ENCODE measurements at regions not wholly inside any gene's neighbourhood (a gene's known extent, or its start where the extent isn't known, plus 50 kb on each side); places are given as distances from the start of the nearest gene placed in this dataset.

- FAIRE-seq (no peak), DNase-seq (peak in 2 of 5 donors; percentile 13 to 56)
- Histone ChIP-seq H3K27ac (ENCODE audit: low read depth in 2 of 2, low read length in 2 of 2) (no peak overlapping the region), H3K27me3 (ENCODE audit: control insufficient read depth, insufficient read depth, low read length) (no peaks in the 10 kb centered on the region), H3K9ac (ENCODE audit: low read length in 3 of 3) (no peak overlapping the region), H3K4me3 (ENCODE audit: low read length in 3 of 3) (no peak overlapping the region), H3K4me1 (ENCODE audit: control insufficient read depth in 2 of 3, insufficient read depth in 2 of 3, low read depth in 1 of 3, low read length in 3 of 3) (no peaks in the 10 kb centered on the region), H3K36me3 (ENCODE audit: control insufficient read depth in 2 of 3, insufficient read depth in 3 of 3, low read length in 3 of 3) (no peaks in the 10 kb centered on the region), H3K9me3 (ENCODE audit: control insufficient read depth in 2 of 3, insufficient read depth in 1 of 3, low read length in 3 of 3) (no peaks in the 10 kb centered on the region)
- intact Hi-C loops (cut with DNase I): no loop called here
- TF ChIP-seq CTCF (IDR thresholded peaks at IDR 0.05; ENCODE audit: borderline replicate concordance, extremely low read depth, insufficient read depth): no peak
Measured at GRCh38 chr7:22945584-22945983, 68.3 kb downstream of the HYCC1 start.

- H3K27me3 ChIP-seq (ENCODE audit: control insufficient read depth, insufficient read depth, low read length): no peaks in the 10 kb centered on the region
- no peak for FAIRE-seq
- H3K9me3 ChIP-seq (ENCODE audit: control insufficient read depth in 2 of 3, insufficient read depth in 1 of 3, low read length in 3 of 3): no peaks in the 10 kb centered on the region
- no peak overlapping the region for H3K27ac ChIP-seq (ENCODE audit: low read depth in 2 of 2, low read length in 2 of 2)
- H3K4me3 ChIP-seq (ENCODE audit: low read length in 3 of 3): no peak overlapping the region
- no peaks in the 10 kb centered on the region for H3K36me3 ChIP-seq (ENCODE audit: control insufficient read depth in 2 of 3, insufficient read depth in 3 of 3, low read length in 3 of 3)
- intact Hi-C loops (cut with DNase I): no loop called here
- no peak for TF ChIP-seq CTCF (IDR thresholded peaks at IDR 0.05; ENCODE audit: borderline replicate concordance, extremely low read depth, insufficient read depth)
- DNase-seq: no peak
- H3K9ac ChIP-seq (ENCODE audit: low read length in 3 of 3): no peak overlapping the region
- no peaks in the 10 kb centered on the region for H3K4me1 ChIP-seq (ENCODE audit: control insufficient read depth in 2 of 3, insufficient read depth in 2 of 3, low read depth in 1 of 3, low read length in 3 of 3)
Measured at GRCh38 chr7:22944510-22944909, 69.4 kb downstream of the HYCC1 start.

- TF ChIP-seq CTCF (IDR thresholded peaks at IDR 0.05; ENCODE audit: borderline replicate concordance, extremely low read depth, insufficient read depth): no peak
- Histone ChIP-seq H3K4me1 (ENCODE audit: control insufficient read depth in 2 of 3, insufficient read depth in 2 of 3, low read depth in 1 of 3, low read length in 3 of 3) (no peaks in the 10 kb centered on the region), H3K27me3 (ENCODE audit: control insufficient read depth, insufficient read depth, low read length) (no peaks in the 10 kb centered on the region), H3K9ac (ENCODE audit: low read length in 3 of 3) (no peak overlapping the region), H3K27ac (ENCODE audit: low read depth in 2 of 2, low read length in 2 of 2) (no peak overlapping the region), H3K4me3 (ENCODE audit: low read length in 3 of 3) (no peak overlapping the region), H3K36me3 (ENCODE audit: control insufficient read depth in 2 of 3, insufficient read depth in 3 of 3, low read length in 3 of 3) (no peaks in the 10 kb centered on the region), H3K9me3 (ENCODE audit: control insufficient read depth in 2 of 3, insufficient read depth in 1 of 3, low read length in 3 of 3) (no peaks in the 10 kb centered on the region)
- intact Hi-C loops (cut with DNase I): no loop called here
- DNase-seq (peak in 3 of 5 donors; percentile 17 to 60 (median 50)), FAIRE-seq (no peak)
Measured at GRCh38 chr7:22944022-22944421, 69.9 kb downstream of the HYCC1 start.

- FAIRE-seq (no peak), DNase-seq (no peak)
- no peak overlapping the region for H3K4me3 ChIP-seq (ENCODE audit: low read length in 3 of 3)
- H3K9me3 ChIP-seq (ENCODE audit: control insufficient read depth in 2 of 3, insufficient read depth in 1 of 3, low read length in 3 of 3): no peaks in the 10 kb centered on the region
- H3K9ac ChIP-seq (ENCODE audit: low read length in 3 of 3): no peak overlapping the region
- H3K27me3 ChIP-seq (ENCODE audit: control insufficient read depth, insufficient read depth, low read length): no peaks in the 10 kb centered on the region
- no peak overlapping the region for H3K27ac ChIP-seq (ENCODE audit: low read depth in 2 of 2, low read length in 2 of 2)
- no peaks in the 10 kb centered on the region for H3K36me3 ChIP-seq (ENCODE audit: control insufficient read depth in 2 of 3, insufficient read depth in 3 of 3, low read length in 3 of 3)
- no peaks in the 10 kb centered on the region for H3K4me1 ChIP-seq (ENCODE audit: control insufficient read depth in 2 of 3, insufficient read depth in 2 of 3, low read depth in 1 of 3, low read length in 3 of 3)
- intact Hi-C loops (cut with DNase I): no loop called here
- TF ChIP-seq CTCF (IDR thresholded peaks at IDR 0.05; ENCODE audit: borderline replicate concordance, extremely low read depth, insufficient read depth): no peak
Measured at GRCh38 chr7:22942191-22942590, 71.7 kb downstream of the HYCC1 start.
